ENCODE measurements at regions not wholly inside any gene's neighbourhood (a gene's known extent, or its start where the extent isn't known, plus 50 kb on each side); places are given as distances from the start of the nearest gene placed in this dataset.
"Not testable (repeated sequence)": the region's sequence is repeated elsewhere in the genome, so short reads cannot be mapped to it uniquely, and the experiment has no call there.

DNA sequence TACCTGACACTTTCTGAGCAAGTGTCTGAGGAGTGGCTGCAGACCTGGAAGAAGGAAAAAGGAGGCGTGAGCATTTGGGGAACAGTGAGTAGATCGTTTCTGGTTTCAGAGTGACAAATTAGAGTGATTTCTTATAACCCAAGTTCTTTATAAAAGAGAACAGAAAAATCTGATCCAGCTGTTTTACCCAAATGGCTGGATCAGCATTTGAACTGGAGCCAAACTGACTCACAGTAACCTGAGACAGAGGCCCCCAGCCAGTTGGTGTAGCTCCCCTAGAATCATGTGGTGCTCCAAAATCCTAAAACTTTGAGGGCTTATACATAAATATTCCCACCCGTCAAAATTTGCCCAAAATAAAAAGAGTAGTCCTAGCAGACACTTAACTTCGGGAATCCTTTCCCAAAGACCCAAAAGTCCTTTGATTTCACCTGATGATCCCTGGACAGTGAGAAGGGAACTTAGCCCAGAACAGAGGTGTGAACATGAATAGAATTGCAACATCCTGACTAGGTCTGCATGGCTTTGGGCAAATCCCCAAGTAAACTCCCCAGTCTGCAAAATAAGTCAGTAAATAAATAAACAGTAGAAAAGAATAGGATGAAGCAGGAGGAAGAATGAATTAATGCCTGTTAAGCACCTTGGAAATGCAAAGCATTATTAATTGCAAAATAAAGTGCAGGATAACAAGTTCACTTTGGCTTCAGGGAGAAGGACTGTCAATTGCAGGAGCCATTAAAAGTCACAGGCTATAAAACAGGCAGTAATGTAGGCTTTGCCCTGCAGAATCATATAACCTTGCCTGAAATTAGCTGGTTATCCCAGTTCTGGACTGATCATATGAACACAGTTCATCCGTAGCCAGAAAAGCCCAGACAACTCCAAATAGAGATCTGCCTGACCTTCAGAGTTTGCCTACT is 262.0 kb upstream of the JARID2 start:
- ATAC-seq (no peak), DNase-seq (no peak)
- intact Hi-C loops (cut with DNase I), result no loop called here

DNA sequence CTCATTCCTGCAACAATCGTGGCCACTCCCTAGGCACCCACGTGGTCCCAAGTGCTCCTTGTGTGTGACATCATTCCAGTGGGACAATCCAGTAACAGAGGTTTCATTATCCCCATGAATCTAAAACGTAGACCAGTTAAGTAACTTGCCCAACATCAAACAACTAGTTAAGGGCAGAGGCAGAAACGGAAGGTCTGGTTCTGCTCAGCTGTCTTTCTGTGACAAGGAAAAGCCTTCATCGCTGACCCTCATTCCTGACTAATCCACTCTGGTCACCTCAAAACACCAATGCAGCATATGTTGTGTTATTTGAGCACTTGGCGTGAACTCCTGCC is 261.4 kb upstream of the JARID2 start:
- DNase-seq (peak; percentile 51), ATAC-seq (peak; percentile 79 to 84)
- intact Hi-C loops (cut with DNase I), result no loop called here

DNA sequence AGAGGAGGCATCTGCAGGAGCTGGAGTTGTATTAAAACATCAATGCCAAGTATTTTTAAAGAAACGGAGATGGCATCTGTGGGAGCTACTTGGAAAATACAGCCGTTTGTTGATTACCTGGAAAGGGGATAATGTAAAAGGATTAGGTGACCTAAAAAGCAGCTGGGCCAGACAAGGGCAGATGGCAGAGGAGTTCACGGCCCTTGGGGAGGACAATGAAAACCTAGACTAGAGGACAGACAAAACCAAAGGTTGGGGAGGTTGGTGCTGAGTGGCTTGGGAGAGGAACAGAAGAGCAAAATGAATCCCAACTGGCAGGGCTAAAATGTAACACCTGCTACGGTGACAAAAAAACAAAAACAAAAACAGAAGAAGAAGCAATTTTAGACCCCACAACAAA is 260.5 kb upstream of the JARID2 start:
- ATAC-seq, result no peak
- intact Hi-C loops (cut with DNase I), result no loop called here
- no peak for DNase-seq

DNA sequence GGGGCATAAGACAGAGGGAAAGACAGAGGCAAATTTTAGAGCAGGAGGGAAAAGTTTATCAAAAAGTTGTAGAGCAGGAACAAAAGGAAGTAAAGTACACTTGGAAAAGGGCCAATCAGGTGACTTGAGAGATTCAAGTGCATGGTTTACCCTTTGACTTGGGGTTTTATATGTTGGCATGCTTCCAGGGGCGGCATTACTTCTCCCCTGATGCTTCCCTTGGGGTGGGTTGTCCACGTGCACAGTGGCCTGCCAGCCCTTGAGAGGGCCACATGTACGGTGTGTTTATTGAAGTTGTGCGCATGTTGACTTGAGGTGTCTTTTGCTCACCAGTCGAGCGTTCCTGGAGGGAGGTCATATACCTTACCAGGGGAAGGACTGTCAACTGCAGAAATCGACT is 259.5 kb upstream of the JARID2 start:
- ATAC-seq (no peak), DNase-seq (no peak)
- intact Hi-C loops (cut with DNase I), result no loop called here

DNA sequence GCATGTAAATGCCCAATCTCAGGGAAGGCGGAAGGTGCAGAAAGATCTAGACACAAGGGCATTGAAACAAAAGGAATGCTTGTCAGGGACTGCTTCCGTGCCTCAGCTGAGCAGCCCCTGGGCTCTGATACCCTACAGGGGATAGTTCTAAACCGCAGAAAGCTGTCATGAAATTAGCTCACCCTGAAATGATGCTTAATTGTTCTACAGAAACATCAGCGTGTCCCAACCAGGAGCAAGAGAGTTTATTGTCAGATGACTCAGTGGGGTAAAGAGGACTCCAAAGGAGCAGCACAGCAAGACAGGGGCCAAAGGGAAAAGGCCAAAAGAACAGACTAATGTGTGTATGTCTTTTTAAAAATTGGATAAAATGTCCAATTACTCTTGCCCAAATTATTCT is 258.4 kb upstream of the JARID2 start:
- intact Hi-C loops (cut with DNase I), result no loop called here
- DNase-seq, result no peak
- no peak for ATAC-seq

DNA sequence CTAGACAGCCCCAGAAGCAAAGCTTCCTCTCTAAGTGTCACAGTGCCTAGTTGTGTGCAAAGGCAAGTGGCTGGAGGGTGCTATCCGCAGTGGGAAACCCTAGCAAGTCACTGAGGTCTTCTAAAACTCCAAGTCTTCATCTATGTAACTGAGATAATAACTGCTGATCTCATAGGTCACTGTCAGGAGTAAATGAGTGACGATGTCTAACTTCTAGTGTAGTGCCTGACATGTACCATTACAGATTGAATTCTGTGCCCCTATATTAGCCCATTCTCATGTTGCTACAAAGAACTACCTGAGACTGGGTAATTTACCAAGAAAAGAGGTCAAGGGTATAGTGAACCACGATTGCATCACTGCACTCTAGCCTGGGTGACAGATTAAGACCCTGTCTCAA is 253.5 kb upstream of the JARID2 start:
- no peak for ATAC-seq
- DNase-seq, result no peak
- intact Hi-C loops (cut with DNase I), result no loop called here

DNA sequence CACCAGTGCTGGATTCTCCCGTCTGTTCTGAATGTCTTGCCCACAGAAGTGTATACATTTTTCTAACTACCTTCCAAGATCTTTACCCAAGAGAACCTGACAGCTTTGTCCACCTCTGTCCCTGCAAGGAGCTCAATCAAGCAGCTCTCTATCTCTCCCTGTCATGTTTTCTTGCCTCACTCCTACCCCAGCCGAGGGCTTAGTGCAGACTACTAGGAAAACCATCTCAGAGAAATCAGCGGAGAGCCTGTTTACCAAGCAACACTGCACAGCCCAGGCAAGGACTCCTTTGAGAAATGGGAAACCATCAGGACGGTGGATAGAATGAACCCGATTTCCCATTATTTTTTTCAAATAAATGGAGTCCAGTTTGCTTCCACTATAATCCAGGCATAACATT is 250.7 kb upstream of the JARID2 start:
- intact Hi-C loops (cut with DNase I), result no loop called here
- no peak for ATAC-seq
- no peak for DNase-seq

DNA sequence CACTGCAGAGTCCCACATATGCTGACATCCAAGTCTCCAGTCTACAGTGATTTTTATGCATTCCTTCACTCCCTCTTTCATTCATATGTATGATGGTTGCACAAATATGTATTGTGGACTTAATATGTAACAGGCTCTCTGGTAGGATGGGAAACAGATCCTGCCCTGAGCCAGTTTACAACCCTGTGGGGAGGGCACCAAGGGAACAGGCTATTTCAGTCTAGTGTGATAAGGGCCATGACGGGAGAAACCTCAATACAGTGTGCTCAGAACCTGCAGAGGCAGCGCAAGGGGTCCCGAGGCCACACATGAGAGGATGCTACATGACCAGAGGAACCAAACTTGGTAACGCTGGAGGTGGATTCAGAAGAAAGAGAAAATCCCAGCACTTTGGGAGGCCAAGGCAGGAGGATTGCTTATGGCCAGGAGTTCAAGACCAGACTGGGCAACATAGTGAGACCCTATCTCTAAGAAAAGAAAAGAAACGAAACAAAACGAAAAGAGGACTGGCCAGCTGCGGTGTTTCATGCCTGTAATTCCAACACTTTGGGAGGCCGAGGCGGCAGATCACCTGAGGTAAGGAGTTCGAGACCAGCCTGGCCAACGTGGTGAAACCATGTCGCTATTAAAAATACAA is 249.8 kb upstream of the JARID2 start:
- no peak for ATAC-seq
- DNase-seq, result no peak
- intact Hi-C loops (cut with DNase I), result no loop called here

DNA sequence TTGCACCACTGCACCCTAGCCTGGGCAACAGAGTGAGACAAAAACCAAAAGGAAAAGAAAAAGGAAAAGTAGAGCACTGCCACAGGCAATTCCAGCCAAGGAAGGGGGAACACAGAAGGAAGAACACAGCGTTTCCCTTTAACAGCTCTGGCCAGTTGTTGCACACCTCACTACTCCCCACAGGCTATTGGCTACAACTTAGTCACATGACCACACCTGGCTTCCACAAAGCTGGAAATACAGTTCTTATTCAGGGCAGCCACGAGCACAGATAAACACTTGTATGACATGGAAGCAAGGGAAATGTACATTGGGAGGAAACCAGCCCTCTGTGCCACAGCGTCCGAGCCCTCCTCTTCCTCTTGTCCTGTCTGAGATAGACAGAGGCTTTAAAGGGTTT is 249.0 kb upstream of the JARID2 start:
- intact Hi-C loops (cut with DNase I), result no loop called here
- no peak for DNase-seq

DNA sequence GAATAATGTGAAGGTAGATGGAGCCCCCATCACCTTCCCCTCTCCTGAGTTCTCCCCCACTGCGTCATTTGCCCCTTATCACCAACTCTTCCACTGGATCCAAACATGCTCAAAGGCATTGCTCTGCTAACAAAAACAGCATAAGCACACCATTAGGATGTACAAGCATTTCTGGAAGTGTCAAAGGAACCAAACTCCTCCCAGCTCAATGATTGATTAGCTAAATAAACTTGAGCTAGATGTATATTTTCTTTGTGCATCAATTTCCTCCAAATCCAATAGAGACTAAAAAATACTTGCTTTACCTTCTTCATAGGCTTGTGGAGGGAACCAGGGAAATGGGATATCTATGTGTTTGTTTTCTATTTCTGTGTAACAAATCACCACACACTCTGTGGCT is 248.4 kb upstream of the JARID2 start:
- DNase-seq, result no peak
- ATAC-seq, result no peak

More for the DNA sequence above, 249.0 kb upstream of the JARID2 start:
- no peak for ATAC-seq

DNA sequence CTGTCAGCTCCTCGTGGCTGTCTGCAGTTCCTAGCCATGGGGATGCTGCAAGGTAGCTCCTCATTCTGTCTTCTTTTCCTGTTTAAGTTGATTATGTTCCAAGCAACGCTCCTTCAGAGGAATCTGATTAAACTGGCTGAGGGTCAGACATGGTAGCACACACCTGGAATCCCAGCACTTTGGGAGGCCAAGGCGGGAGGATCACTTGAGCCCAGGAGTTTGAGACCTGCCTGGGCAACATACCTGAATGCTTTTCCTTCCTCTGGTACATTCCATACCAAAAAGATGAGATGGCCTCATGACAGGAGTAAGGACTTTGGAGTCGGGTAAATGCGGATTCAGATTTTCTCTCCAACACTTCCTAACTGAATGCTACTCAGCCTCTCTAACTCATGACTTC is 246.8 kb upstream of the JARID2 start:
- DNase-seq (no peak), ATAC-seq (no peak)
- intact Hi-C loops (cut with DNase I), result no loop called here

More for the DNA sequence above, 248.4 kb upstream of the JARID2 start:
- intact Hi-C loops (cut with DNase I), result no loop called here

DNA sequence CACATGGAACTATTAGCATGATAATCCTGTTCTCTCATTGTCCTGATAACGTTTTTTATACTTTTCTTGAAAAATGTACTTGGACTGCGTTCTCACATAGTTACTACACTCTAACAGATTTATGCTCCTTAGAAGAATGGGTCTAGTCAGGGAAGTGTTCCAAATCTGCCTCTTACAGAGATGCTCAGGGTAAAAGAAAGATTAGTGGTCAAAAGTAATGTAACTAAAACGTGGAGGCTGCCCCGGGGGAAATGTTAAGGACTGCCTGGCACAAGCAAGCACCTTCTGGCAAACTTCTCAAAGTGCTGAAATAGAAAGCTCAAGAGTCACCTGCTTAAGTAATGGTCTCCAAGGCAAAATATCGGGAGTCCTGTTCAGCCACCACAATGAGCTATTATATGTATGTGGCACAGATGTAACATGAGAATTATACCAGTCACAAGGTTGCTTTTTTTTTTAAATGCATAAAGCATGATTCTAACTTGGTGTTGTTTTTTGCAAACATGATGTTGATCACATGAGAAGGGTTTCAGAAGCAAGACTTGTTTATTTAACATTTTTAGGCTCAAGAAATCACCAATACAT is 244.5 kb upstream of the JARID2 start:
- DNase-seq (no peak), ATAC-seq (no peak)
- intact Hi-C loops (cut with DNase I), result no loop called here

DNA sequence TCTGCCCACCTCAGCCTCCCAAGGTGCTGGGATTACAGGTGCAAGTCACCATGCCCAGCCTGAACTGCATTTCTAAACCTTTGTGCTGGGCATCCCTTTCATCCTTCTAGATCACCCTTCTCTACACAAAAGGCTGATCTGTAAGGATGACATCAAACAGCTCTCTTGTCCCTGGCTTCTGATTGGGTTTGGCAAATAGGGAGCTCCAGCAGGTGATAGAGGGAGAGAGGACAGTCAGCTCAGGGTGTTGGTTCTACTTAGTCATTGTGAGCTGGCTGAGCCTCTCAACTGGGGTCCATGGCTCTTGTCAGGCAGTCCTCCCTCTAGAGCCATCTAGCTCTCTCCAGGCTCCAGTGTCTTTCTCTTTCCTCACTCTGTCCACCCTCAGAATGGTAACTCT is 237.6 kb upstream of the JARID2 start:
- intact Hi-C loops (cut with DNase I), result no loop called here
- DNase-seq (no peak), ATAC-seq (no peak)

DNA sequence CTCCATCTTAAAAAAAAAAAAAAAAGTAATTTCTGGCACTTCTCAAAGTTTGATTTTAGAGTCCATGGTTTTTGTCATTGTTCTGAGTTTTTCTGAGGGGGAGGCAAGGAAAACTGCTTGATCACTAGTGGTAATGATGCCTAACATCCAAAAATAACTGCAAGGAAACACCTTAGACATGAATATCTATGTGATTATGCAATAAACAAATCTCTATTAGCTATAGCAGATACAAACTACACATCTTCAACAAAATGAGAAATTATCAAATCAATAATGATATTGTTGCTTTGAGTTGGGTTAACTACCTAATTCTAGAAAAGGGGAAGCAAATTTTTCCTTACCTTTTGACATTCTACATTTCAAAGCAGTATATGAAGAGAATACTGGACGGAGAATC is 230.9 kb upstream of the JARID2 start:
- DNase-seq (no peak), ATAC-seq (no peak)
- intact Hi-C loops (cut with DNase I), result no loop called here

DNA sequence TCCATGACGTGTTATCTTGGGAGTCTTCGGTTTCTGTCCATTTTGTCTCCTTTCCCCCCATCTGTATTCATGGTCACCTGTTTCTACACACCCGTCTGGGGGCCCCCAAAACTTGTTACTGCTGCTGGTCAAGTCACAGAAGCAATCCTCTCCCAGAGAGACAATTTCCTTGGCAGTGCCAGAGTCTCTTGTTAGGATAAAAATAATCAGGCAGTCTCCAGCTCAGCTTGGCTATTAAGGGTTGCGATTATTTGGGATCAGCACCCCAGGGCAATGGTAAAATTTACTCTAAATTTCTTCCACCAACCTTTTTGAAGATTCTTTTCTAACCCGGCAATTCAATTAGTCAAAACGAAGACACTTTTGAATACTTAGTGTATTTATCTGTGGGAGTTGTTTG is 229.1 kb upstream of the JARID2 start:
- ATAC-seq (no peak), DNase-seq (no peak)
- intact Hi-C loops (cut with DNase I), result no loop called here

DNA sequence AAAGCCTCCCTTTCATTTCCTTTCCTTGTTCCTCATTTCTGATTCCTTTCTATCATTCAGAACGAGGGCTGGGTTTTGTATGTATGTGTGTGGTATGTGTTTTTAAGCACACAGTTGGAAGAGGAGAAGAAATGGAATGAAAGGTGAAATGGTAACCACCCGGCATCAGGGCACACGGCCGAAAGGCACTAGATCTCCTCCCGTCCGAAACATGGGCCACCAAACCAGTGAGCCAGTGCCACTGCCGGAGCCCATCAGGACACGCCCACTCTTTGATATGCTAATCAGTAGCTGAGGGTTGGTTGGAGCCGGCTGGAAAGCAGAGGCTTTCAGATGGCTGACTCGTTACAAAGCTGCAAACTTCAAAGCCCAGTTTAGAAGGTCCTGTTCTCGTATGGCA is 228.6 kb upstream of the JARID2 start:
- ATAC-seq (peak; percentile 41 to 72), DNase-seq (peak; percentile 31)
- intact Hi-C loops (cut with DNase I), result no loop called here

DNA sequence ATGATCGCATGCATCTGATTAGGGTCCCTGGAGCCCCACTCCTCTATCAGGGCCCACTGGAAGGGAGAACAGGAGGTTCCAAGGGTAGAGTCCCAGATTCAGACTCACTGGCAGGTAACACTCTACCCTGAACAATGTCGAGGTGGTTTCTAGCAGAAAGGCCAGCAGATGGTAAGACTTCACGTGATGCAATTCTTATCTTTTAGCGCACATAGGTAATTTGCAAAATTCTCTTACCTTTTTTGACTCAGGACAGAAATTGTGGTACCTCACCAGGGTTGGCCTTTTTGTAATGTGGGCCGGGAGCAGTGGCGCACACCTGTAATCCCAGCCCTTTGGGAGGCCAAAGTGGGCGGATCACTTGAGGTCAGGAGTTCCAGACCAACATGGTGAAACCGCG is 228.1 kb upstream of the JARID2 start:
- ATAC-seq, result no peak
- intact Hi-C loops (cut with DNase I), result no loop called here
- no peak for DNase-seq

DNA sequence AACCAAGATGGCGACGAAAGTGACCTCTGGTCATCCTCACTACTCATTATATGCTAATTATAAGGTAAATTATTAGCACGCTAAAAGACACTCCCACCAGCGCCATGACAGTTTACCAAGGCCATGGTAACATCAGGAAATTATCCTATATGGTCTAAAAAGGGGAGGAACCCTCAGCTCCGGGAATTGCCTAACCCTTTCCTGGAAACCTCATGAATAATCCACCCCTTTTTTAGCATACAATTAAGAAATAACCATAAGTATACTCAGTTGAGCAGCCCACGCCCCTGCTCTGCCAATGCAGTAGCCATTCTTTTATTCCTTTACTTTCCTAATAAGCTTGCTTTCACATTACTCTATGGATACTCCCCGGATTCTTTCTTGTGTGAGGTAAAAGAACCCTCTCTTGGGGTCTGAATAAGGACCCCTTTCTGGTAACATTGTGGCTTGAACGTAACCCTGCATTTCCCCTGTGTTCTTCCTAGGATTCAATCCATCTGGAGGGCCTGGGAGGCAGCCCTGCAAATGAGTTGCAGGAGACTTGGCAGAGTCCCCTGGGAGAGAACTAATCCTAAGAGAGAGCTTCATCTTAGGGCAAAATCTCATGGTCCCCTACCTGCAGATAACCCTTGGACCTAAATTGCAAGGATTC is 225.6 kb upstream of the JARID2 start:
- no peak for DNase-seq
- ATAC-seq, result no peak
- intact Hi-C loops (cut with DNase I), result no loop called here

DNA sequence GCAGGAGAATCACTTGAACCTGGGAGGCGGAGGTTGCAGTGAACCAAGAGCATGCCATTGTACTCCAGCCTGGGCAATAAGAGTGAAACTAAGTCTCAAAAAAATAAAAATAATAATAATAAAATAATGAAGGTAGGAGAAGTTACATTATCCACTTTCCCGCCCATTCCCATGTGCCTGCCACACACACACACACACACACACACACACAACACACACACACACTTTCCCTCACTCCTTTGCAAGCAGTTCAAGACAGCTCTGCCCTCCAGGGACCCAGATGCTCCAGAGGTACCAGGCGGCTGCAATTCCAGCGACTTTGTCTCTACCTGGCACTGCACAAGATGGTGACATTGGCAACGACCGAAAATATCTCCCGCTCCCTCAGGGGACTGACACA is 224.8 kb upstream of the JARID2 start:
- ATAC-seq (no peak), DNase-seq (no peak)
- intact Hi-C loops (cut with DNase I), result no loop called here

DNA sequence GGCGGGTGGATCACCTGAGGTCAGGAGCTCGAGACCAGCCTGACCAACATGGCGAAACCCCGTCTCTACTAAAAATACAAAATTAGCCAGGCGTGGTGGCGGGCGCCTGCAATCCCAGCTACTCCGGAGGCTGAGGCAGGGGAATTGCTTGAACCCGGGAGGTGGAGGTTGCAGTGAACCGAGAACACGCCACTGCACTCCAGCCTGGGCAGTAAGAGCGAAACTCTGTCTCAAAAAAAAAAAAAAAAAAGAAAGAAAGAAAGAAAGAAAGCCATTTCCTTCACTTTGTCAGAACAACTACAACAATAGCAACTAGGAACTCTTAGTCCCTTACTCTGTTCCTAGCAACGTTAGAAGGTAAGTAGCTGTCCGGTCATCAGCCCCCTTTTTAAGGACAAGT is 222.9 kb upstream of the JARID2 start:
- intact Hi-C loops (cut with DNase I); ATAC-seq; DNase-seq: not testable (repeated sequence)
